ENCODE measurements at regions not wholly inside any gene's neighbourhood (a gene's known extent, or its start where the extent isn't known, plus 50 kb on each side); places are given as distances from the start of the nearest gene placed in this dataset.

DNA sequence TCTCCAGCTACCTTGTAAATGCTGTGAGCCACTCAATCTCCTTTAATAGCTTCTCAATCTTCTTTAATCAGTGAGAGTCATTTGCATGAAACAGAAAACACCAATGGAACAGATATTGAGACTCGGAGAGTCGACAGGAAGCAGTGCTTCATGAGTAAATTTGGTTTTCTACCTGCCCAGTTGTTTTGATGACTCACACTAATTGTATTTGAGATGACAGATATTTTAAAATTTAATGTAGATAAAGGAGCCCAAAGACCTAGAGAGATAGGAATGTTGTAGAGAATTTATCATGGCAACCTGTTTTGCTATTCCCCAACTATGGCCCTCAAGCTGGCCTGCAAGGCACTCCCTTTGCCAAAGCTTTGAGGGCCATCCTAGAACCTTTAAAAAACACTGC is 119.1 kb downstream of the CDC42EP3 start:
- H3K9me3 ChIP-seq (ENCODE audit: control insufficient read depth in 2 of 2, insufficient read depth in 1 of 2, low read depth in 1 of 2, low read length in 1 of 2) = no peaks in the 10 kb centered on the region
- H3K4me3 ChIP-seq (ENCODE audit: low read depth in 1 of 2, low read length in 2 of 2) = no peak overlapping the region
- 70 to 73% methylated on average over 2 of the region's 2 CpGs for WGBS, 2 donors
- H3K27me3 ChIP-seq (ENCODE audit: control insufficient read depth in 1 of 2, insufficient read depth in 2 of 2, low read length in 2 of 2) = no peaks in the 10 kb centered on the region
- H3K36me3 ChIP-seq (ENCODE audit: control insufficient read depth in 2 of 2, insufficient read depth in 2 of 2, low read length in 1 of 2) = no peaks in the 10 kb centered on the region
- H3K27ac ChIP-seq (ENCODE audit: low read depth in 2 of 2, low read length in 1 of 2) = no peak overlapping the region
- no peaks in the 10 kb centered on the region for H3K4me1 ChIP-seq (ENCODE audit: control insufficient read depth in 2 of 2, insufficient read depth in 2 of 2, low read length in 1 of 2)

DNA sequence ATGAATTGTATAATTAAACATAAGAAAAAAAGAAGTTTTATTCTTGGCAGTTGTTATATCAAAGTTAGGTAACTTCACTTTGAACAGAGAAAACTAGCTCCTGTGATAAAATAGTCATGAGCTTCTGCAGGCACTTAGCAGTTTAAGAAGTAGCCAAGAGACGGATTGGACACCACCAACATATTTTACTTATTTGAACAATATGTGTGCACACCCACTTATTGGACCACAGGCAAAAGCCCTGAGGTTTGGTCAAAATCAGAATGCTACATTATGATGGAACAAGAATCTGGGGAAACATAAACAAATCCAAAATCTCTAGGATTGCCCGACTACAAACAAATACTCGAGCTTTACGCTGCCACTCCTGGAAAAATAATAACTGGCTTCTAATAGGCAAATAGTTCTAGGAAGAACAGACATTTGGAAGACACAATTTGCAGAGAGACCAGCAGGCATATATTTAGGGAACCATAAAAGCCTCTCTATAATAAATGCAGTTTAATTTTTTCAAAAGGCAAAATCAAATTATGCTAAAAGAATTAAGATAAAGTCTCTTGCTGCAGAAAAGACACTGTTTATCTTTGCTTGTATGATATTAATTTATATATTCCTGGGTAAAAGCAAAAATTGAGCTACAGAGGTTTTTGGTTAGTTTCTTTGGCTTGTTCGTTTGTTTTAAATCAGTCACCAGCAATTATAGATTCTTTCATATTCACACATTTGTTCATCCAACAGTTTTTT is 117.9 kb downstream of the CDC42EP3 start:
- Histone ChIP-seq H3K27ac (ENCODE audit: low read depth in 2 of 2, low read length in 1 of 2) (no peak overlapping the region), H3K4me1 (ENCODE audit: control insufficient read depth in 2 of 2, insufficient read depth in 2 of 2, low read length in 1 of 2) (peaks cover 0 to 2% of the 10 kb centered on the region in 2 donors), H3K4me3 (ENCODE audit: low read depth in 1 of 2, low read length in 2 of 2) (no peak overlapping the region), H3K27me3 (ENCODE audit: control insufficient read depth in 1 of 2, insufficient read depth in 2 of 2, low read length in 2 of 2) (no peaks in the 10 kb centered on the region), H3K9me3 (ENCODE audit: control insufficient read depth in 2 of 2, insufficient read depth in 1 of 2, low read depth in 1 of 2, low read length in 1 of 2) (no peaks in the 10 kb centered on the region), H3K36me3 (ENCODE audit: control insufficient read depth in 2 of 2, insufficient read depth in 2 of 2, low read length in 1 of 2) (no peaks in the 10 kb centered on the region)
- WGBS, 2 donors = 78 to 82% methylated on average over 5 of the region's 5 CpGs

DNA sequence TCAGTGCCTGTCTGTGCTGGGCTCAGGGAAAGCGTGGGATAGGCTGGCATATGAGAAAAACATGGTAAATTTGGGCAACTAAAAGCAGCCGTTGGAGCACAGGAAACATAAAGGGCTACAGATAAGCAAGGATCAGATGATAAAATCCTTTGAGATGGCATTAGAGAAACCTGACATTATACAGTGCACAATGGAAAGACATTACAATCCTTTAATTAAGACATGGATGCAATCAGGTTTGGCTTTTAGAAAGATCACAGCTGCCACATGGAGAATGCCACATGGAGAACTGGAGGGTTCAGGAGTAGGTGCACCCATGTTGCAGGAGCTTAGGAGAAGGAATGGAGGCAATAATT is 117.3 kb downstream of the CDC42EP3 start:
- Histone ChIP-seq H3K9me3 (ENCODE audit: control insufficient read depth in 2 of 2, insufficient read depth in 1 of 2, low read depth in 1 of 2, low read length in 1 of 2) (no peaks in the 10 kb centered on the region), H3K27me3 (ENCODE audit: control insufficient read depth in 1 of 2, insufficient read depth in 2 of 2, low read length in 2 of 2) (no peaks in the 10 kb centered on the region), H3K36me3 (ENCODE audit: control insufficient read depth in 2 of 2, insufficient read depth in 2 of 2, low read length in 1 of 2) (no peaks in the 10 kb centered on the region), H3K4me1 (ENCODE audit: control insufficient read depth in 2 of 2, insufficient read depth in 2 of 2, low read length in 1 of 2) (peaks cover 0 to 2% of the 10 kb centered on the region in 2 donors), H3K4me3 (ENCODE audit: low read depth in 1 of 2, low read length in 2 of 2) (no peak overlapping the region), H3K27ac (ENCODE audit: low read depth in 2 of 2, low read length in 1 of 2) (no peak overlapping the region)
- 74 to 75% methylated on average over 2 of the region's 2 CpGs for WGBS, 2 donors

DNA sequence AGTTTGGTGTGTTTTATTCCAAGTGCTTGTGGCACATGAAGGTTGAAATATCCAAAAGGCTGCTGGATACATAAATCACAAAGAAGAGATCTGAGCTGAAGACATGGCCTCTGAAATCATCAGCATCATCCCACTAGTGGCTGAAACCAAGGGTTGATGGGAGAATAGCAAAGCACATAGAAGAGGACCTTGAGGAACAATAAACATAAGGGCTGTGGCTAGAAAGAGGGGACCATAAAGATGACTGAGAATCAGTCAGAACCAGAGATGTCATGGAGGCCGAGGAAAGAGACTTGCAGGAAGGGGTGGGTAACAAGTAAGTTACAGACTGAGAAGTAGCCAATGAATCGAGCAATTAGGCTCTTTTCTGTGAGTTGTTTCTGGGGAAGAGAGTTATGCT is 116.8 kb downstream of the CDC42EP3 start:
- WGBS, 2 donors = 93 to 96% methylated on average over 2 of the region's 2 CpGs
- no peak overlapping the region for H3K27ac ChIP-seq (ENCODE audit: low read depth in 2 of 2, low read length in 1 of 2)

DNA sequence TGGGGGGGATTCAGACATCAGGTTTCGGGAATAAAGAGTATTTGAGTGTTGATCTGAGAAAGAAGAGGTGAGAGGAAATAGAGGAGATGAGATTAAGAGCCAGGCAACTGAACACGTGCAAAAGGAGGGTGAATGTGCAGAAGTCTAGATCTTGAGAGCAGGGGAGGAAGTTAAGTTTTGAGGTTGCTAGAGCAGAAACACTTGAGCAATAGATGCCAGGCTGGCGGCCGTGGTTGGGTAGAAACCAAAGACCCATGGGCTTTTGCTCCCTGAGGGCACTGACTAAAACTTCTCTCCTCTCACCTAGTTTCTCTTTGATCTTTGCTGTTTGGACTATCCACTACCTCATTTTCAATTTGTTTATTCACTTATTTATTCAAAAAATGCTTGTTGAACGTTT is 116.0 kb downstream of the CDC42EP3 start:
- Histone ChIP-seq H3K36me3 (ENCODE audit: control insufficient read depth in 2 of 2, insufficient read depth in 2 of 2, low read length in 1 of 2) (no peaks in the 10 kb centered on the region), H3K27me3 (ENCODE audit: control insufficient read depth in 1 of 2, insufficient read depth in 2 of 2, low read length in 2 of 2) (no peaks in the 10 kb centered on the region), H3K9me3 (ENCODE audit: control insufficient read depth in 2 of 2, insufficient read depth in 1 of 2, low read depth in 1 of 2, low read length in 1 of 2) (no peaks in the 10 kb centered on the region), H3K27ac (ENCODE audit: low read depth in 2 of 2, low read length in 1 of 2) (no peak overlapping the region), H3K4me1 (ENCODE audit: control insufficient read depth in 2 of 2, insufficient read depth in 2 of 2, low read length in 1 of 2) (peaks cover 0 to 2% of the 10 kb centered on the region in 2 donors), H3K4me3 (ENCODE audit: low read depth in 1 of 2, low read length in 2 of 2) (no peak overlapping the region)
- WGBS, 2 donors = 73 to 76% methylated on average over 5 of the region's 5 CpGs

More for the DNA sequence above, 116.8 kb downstream of the CDC42EP3 start:
- Histone ChIP-seq H3K9me3 (ENCODE audit: control insufficient read depth in 2 of 2, insufficient read depth in 1 of 2, low read depth in 1 of 2, low read length in 1 of 2) (no peaks in the 10 kb centered on the region), H3K4me3 (ENCODE audit: low read depth in 1 of 2, low read length in 2 of 2) (no peak overlapping the region), H3K27me3 (ENCODE audit: control insufficient read depth in 1 of 2, insufficient read depth in 2 of 2, low read length in 2 of 2) (no peaks in the 10 kb centered on the region), H3K4me1 (ENCODE audit: control insufficient read depth in 2 of 2, insufficient read depth in 2 of 2, low read length in 1 of 2) (peaks cover 0 to 2% of the 10 kb centered on the region in 2 donors), H3K36me3 (ENCODE audit: control insufficient read depth in 2 of 2, insufficient read depth in 2 of 2, low read length in 1 of 2) (no peaks in the 10 kb centered on the region)

DNA sequence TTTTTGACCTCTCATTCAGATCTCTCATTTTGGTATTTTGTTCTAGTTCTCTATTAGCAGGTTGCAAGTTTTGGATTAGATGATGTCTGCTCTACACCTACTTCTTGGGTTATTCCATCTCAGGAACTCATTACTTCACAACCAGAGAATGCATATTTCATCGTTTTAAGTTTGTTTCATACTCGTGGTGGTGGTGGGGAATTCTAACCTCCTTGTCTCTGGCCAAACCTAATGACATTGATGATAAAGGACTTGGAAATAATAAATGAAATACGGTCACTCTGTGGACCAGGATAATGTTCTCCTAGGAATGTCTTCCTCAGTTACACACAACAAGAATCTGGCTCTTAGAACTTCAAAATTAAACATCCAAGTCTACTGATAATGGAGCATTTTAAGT is 115.2 kb downstream of the CDC42EP3 start:
- 82 to 86% methylated on average over 3 of the region's 3 CpGs for WGBS, 2 donors
- Histone ChIP-seq H3K4me1 (ENCODE audit: control insufficient read depth in 2 of 2, insufficient read depth in 2 of 2, low read length in 1 of 2) (peaks cover 0 to 2% of the 10 kb centered on the region in 2 donors), H3K27me3 (ENCODE audit: control insufficient read depth in 1 of 2, insufficient read depth in 2 of 2, low read length in 2 of 2) (no peaks in the 10 kb centered on the region), H3K4me3 (ENCODE audit: low read depth in 1 of 2, low read length in 2 of 2) (no peak overlapping the region), H3K9me3 (ENCODE audit: control insufficient read depth in 2 of 2, insufficient read depth in 1 of 2, low read depth in 1 of 2, low read length in 1 of 2) (no peaks in the 10 kb centered on the region), H3K27ac (ENCODE audit: low read depth in 2 of 2, low read length in 1 of 2) (no peak overlapping the region), H3K36me3 (ENCODE audit: control insufficient read depth in 2 of 2, insufficient read depth in 2 of 2, low read length in 1 of 2) (no peaks in the 10 kb centered on the region)

DNA sequence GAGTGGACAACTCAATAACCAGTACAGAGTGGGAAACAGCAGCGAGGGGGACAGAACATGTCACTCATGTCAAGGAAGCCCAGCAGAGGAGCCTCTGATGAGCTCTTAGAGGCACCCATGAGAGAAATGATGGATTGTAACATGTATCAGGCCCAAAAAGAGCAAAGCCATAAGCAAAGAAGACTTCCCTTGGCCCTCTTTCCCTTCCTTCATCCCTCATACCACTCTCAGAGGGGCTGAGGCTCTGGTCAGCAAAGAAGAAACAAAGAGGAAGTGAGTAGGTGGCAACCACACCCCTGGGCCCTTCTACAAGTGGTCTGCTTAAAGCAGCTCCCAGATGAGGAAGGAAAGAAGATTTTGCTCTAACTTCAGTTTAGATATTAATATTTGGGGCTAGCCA is 112.8 kb downstream of the CDC42EP3 start:
- Histone ChIP-seq H3K4me1 (ENCODE audit: control insufficient read depth in 2 of 2, insufficient read depth in 2 of 2, low read length in 1 of 2) (peaks cover 0 to 2% of the 10 kb centered on the region in 2 donors), H3K27ac (ENCODE audit: low read depth in 2 of 2, low read length in 1 of 2) (no peak overlapping the region), H3K36me3 (ENCODE audit: control insufficient read depth in 2 of 2, insufficient read depth in 2 of 2, low read length in 1 of 2) (no peaks in the 10 kb centered on the region), H3K4me3 (ENCODE audit: low read depth in 1 of 2, low read length in 2 of 2) (no peak overlapping the region), H3K27me3 (ENCODE audit: control insufficient read depth in 1 of 2, insufficient read depth in 2 of 2, low read length in 2 of 2) (no peaks in the 10 kb centered on the region), H3K9me3 (ENCODE audit: control insufficient read depth in 2 of 2, insufficient read depth in 1 of 2, low read depth in 1 of 2, low read length in 1 of 2) (no peaks in the 10 kb centered on the region)
- 90 to 94% methylated on average over 1 of the region's 1 CpG for WGBS, 2 donors

DNA sequence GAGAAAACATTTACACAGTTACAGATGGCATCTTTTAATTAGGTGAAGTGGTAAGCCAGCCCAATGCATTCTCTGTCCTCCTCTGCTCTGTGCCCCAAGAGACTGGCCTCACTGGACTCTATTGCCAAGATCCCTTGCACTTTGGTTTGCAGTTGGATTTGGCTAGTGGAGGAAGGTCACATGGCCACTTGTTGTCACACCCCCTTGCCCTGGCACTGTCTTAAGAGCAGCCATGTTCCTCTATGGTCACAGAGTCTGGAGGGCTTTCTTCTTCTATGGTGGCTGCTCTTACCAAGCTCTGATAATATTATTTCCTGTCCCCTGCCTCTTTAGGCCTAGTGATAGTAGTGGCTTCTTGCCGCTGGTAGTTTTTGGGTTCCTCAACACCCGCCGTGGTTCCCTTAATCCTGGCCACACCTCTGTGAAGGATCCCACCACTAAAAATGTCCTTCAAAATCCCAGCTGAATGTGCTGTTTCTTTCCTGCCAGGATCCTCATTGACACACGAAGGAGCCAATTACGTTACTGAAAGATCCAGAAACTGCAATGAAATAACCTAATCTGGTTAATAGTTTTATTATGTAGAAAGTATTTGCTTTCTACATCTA is 111.1 kb downstream of the CDC42EP3 start:
- H3K27me3 ChIP-seq (ENCODE audit: control insufficient read depth in 1 of 2, insufficient read depth in 2 of 2, low read length in 2 of 2) = no peaks in the 10 kb centered on the region
- H3K36me3 ChIP-seq (ENCODE audit: control insufficient read depth in 2 of 2, insufficient read depth in 2 of 2, low read length in 1 of 2) = no peaks in the 10 kb centered on the region
- H3K4me1 ChIP-seq (ENCODE audit: control insufficient read depth in 2 of 2, insufficient read depth in 2 of 2, low read length in 1 of 2) = peaks cover 0 to 2% of the 10 kb centered on the region in 2 donors
- H3K27ac ChIP-seq (ENCODE audit: low read depth in 2 of 2, low read length in 1 of 2) = no peak overlapping the region
- WGBS, 2 donors = 95 to 96% methylated on average over 5 of the region's 5 CpGs
- H3K4me3 ChIP-seq (ENCODE audit: low read depth in 1 of 2, low read length in 2 of 2) = no peak overlapping the region
- no peaks in the 10 kb centered on the region for H3K9me3 ChIP-seq (ENCODE audit: control insufficient read depth in 2 of 2, insufficient read depth in 1 of 2, low read depth in 1 of 2, low read length in 1 of 2)

DNA sequence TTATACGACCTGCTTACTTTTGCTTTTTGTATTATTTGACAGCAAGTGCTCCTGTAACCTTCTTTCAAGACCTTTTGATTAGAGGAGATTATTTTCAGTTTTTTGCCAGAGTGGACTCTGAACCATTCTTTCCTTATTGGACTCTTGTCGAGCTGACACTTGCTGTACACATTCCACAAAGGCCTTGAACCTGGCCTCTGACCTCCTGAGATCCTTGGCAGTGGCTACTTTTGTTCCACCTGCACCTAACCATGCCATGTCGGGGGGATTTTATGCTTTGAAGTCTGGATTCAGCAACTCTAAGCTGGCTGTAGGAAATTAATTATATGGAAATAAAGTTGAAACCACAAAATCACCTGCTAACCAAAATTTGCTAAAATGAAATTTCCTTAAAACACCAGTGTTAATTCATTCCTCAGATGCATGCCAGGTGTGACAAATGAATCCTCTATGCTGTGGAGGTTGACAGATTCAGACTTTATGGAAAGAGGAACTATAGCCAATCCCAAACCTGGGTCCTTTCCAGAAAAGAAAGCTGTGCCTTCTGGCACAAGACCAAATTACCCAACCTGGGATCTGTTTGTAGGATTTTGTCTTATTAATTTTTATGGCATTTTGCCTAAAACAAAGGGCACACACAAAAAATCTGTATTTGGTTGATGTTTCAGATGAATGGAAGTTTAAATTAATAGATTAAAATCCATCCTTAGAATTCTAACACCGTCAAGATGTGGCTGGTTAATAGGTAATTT is 110.4 kb downstream of the CDC42EP3 start:
- no peaks in the 10 kb centered on the region for H3K27me3 ChIP-seq (ENCODE audit: control insufficient read depth in 1 of 2, insufficient read depth in 2 of 2, low read length in 2 of 2)
- H3K4me1 ChIP-seq (ENCODE audit: control insufficient read depth in 2 of 2, insufficient read depth in 2 of 2, low read length in 1 of 2) = peaks cover 0 to 2% of the 10 kb centered on the region in 2 donors
- H3K36me3 ChIP-seq (ENCODE audit: control insufficient read depth in 2 of 2, insufficient read depth in 2 of 2, low read length in 1 of 2) = no peaks in the 10 kb centered on the region
- 64 to 73% methylated on average over 4 of the region's 4 CpGs for WGBS, 2 donors
- H3K4me3 ChIP-seq (ENCODE audit: low read depth in 1 of 2, low read length in 2 of 2) = no peak overlapping the region
- H3K9me3 ChIP-seq (ENCODE audit: control insufficient read depth in 2 of 2, insufficient read depth in 1 of 2, low read depth in 1 of 2, low read length in 1 of 2) = no peaks in the 10 kb centered on the region
- H3K27ac ChIP-seq (ENCODE audit: low read depth in 2 of 2, low read length in 1 of 2) = no peak overlapping the region

Measured in esophagus (tissue), 2 donors.